ENCODE measurements at regions not wholly inside any gene's neighbourhood (a gene's known extent, or its start where the extent isn't known, plus 50 kb on each side); places are given as distances from the start of the nearest gene placed in this dataset.

DNA sequence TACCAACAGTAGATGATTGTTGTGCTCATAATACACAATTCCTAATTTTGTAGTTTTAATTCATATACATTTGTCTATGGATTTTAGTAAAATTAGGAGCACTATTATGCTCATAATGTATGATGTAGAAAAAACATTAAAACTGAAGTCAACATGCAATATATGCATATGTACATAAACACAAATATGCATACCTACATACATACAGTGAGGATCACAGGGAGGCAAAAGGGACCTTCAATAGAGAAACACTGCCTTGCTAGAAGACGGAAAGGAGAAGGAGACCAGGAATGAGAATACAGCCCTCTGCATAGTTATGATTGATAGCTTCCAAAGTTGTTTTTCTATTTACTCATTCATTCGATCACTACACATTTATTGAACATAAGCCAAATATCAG is 606.5 kb downstream of the LMO4 start:
- Histone ChIP-seq H3K79me1 (replicated peaks; ENCODE audit: low read length, poor library complexity, severe bottlenecking) (no peaks in the 10 kb centered on the region), H2BK120ac (ENCODE audit: low read depth, low read length) (no peak overlapping the region), H3K14ac (ENCODE audit: low read length in 2 of 2) (no peak overlapping the region), H2AFZ (ENCODE audit: low read depth, low read length) (no peak overlapping the region), H3K36me3 (ENCODE audit: control insufficient read depth in 1 of 2, insufficient read depth in 2 of 2, low read depth in 1 of 2, low read length in 2 of 2) (no peaks in the 10 kb centered on the region), H3K4me1 (ENCODE audit: control insufficient read depth, insufficient read depth, low read depth, low read length) (no peaks in the 10 kb centered on the region), H2BK5ac (ENCODE audit: low read depth, low read length, poor library complexity, severe bottlenecking) (no peak overlapping the region), H4K8ac (ENCODE audit: low read length) (no peak overlapping the region), H3K4ac (ENCODE audit: low read depth in 1 of 2, low read length in 2 of 2) (no peak overlapping the region), H3K4me2 (ENCODE audit: low read length, poor library complexity, severe bottlenecking) (no peak overlapping the region), H4K91ac (ENCODE audit: low read length) (no peak overlapping the region), H3K27me3 (ENCODE audit: control insufficient read depth in 1 of 2, insufficient read depth in 1 of 2, low read length in 2 of 2) (no peaks in the 10 kb centered on the region), H2AK5ac (ENCODE audit: low read length, severe bottlenecking) (no peak overlapping the region), H3K18ac (ENCODE audit: low read depth in 1 of 2, low read length in 2 of 2) (no peak overlapping the region), H3K9me3 (ENCODE audit: control insufficient read depth, low read length) (peaks cover 15% of the 10 kb centered on the region), H3K27ac (ENCODE audit: low read length, poor library complexity, severe bottlenecking) (no peak overlapping the region), H3K23ac (ENCODE audit: low read length in 2 of 2) (no peak overlapping the region), H2BK15ac (ENCODE audit: low read depth, poor library complexity, severe bottlenecking) (no peak overlapping the region), H2BK12ac (ENCODE audit: low read length in 2 of 2) (no peak overlapping the region), H3K9ac (ENCODE audit: low read length) (no peak overlapping the region), H3K4me3 (ENCODE audit: insufficient read depth in 1 of 2, low read depth in 1 of 2, low read length in 2 of 2) (no peak overlapping the region)
- no CpG with 5 or more reads among the region's 2 CpGs for WGBS
- no peak for DNase-seq

- no peak overlapping the region for H3K18ac ChIP-seq (ENCODE audit: low read depth in 1 of 2, low read length in 2 of 2)
- no peaks in the 10 kb centered on the region for H3K4me1 ChIP-seq (ENCODE audit: control insufficient read depth, insufficient read depth, low read depth, low read length)
- H3K9me3 ChIP-seq (ENCODE audit: control insufficient read depth, low read length), result no peaks in the 10 kb centered on the region
- no peak overlapping the region for H4K91ac ChIP-seq (ENCODE audit: low read length)
- no peak overlapping the region for H2AFZ ChIP-seq (ENCODE audit: low read depth, low read length)
- H2BK15ac ChIP-seq (ENCODE audit: low read depth, poor library complexity, severe bottlenecking), result no peak overlapping the region
- DNase-seq, result no peak
- H4K8ac ChIP-seq (ENCODE audit: low read length), result no peak overlapping the region
- no peak overlapping the region for H2BK5ac ChIP-seq (ENCODE audit: low read depth, low read length, poor library complexity, severe bottlenecking)
- H3K14ac ChIP-seq (ENCODE audit: low read length in 2 of 2), result no peak overlapping the region
- H3K79me1 ChIP-seq (replicated peaks; ENCODE audit: low read length, poor library complexity, severe bottlenecking), result no peaks in the 10 kb centered on the region
- H2BK120ac ChIP-seq (ENCODE audit: low read depth, low read length), result no peak overlapping the region
- no peak overlapping the region for H3K27ac ChIP-seq (ENCODE audit: low read length, poor library complexity, severe bottlenecking)
- no peak overlapping the region for H2BK12ac ChIP-seq (ENCODE audit: low read length in 2 of 2)
- no peak overlapping the region for H3K4me3 ChIP-seq (ENCODE audit: insufficient read depth in 1 of 2, low read depth in 1 of 2, low read length in 2 of 2)
- no peak overlapping the region for H3K23ac ChIP-seq (ENCODE audit: low read length in 2 of 2)
- no peak overlapping the region for H3K9ac ChIP-seq (ENCODE audit: low read length)
- H3K4ac ChIP-seq (ENCODE audit: low read depth in 1 of 2, low read length in 2 of 2), result no peak overlapping the region
- H2AK5ac ChIP-seq (ENCODE audit: low read length, severe bottlenecking), result no peak overlapping the region
- 78% methylated on average over 1 of the region's 3 CpGs for WGBS
- no peak overlapping the region for H3K4me2 ChIP-seq (ENCODE audit: low read length, poor library complexity, severe bottlenecking)
- no peaks in the 10 kb centered on the region for H3K27me3 ChIP-seq (ENCODE audit: control insufficient read depth in 1 of 2, insufficient read depth in 1 of 2, low read length in 2 of 2)
- no peaks in the 10 kb centered on the region for H3K36me3 ChIP-seq (ENCODE audit: control insufficient read depth in 1 of 2, insufficient read depth in 2 of 2, low read depth in 1 of 2, low read length in 2 of 2)
These were observed 609.2 kb downstream of the LMO4 start for GRCh38 chr1:87937831-87938395.

- H3K4me2 ChIP-seq (ENCODE audit: low read length, poor library complexity, severe bottlenecking), result no peak overlapping the region
- no peaks in the 10 kb centered on the region for H3K9me3 ChIP-seq (ENCODE audit: control insufficient read depth, low read length)
- H3K23ac ChIP-seq (ENCODE audit: low read length in 2 of 2), result no peak overlapping the region
- H2AFZ ChIP-seq (ENCODE audit: low read depth, low read length), result no peak overlapping the region
- 80% methylated on average over 1 of the region's 2 CpGs for WGBS
- H3K18ac ChIP-seq (ENCODE audit: low read depth in 1 of 2, low read length in 2 of 2), result no peak overlapping the region
- H3K27ac ChIP-seq (ENCODE audit: low read length, poor library complexity, severe bottlenecking), result no peak overlapping the region
- no peaks in the 10 kb centered on the region for H3K36me3 ChIP-seq (ENCODE audit: control insufficient read depth in 1 of 2, insufficient read depth in 2 of 2, low read depth in 1 of 2, low read length in 2 of 2)
- H3K27me3 ChIP-seq (ENCODE audit: control insufficient read depth in 1 of 2, insufficient read depth in 1 of 2, low read length in 2 of 2), result no peaks in the 10 kb centered on the region
- no peak overlapping the region for H3K4ac ChIP-seq (ENCODE audit: low read depth in 1 of 2, low read length in 2 of 2)
- no peak overlapping the region for H3K14ac ChIP-seq (ENCODE audit: low read length in 2 of 2)
- H3K4me3 ChIP-seq (ENCODE audit: insufficient read depth in 1 of 2, low read depth in 1 of 2, low read length in 2 of 2), result no peak overlapping the region
- no peak overlapping the region for H2BK120ac ChIP-seq (ENCODE audit: low read depth, low read length)
- no peak overlapping the region for H4K91ac ChIP-seq (ENCODE audit: low read length)
- H3K9ac ChIP-seq (ENCODE audit: low read length), result no peak overlapping the region
- no peak for DNase-seq
- H3K4me1 ChIP-seq (ENCODE audit: control insufficient read depth, insufficient read depth, low read depth, low read length), result no peaks in the 10 kb centered on the region
- H3K79me1 ChIP-seq (replicated peaks; ENCODE audit: low read length, poor library complexity, severe bottlenecking), result no peaks in the 10 kb centered on the region
- H4K8ac ChIP-seq (ENCODE audit: low read length), result no peak overlapping the region
- H2BK5ac ChIP-seq (ENCODE audit: low read depth, low read length, poor library complexity, severe bottlenecking), result no peak overlapping the region
- H2BK12ac ChIP-seq (ENCODE audit: low read length in 2 of 2), result no peak overlapping the region
- no peak overlapping the region for H2AK5ac ChIP-seq (ENCODE audit: low read length, severe bottlenecking)
- H2BK15ac ChIP-seq (ENCODE audit: low read depth, poor library complexity, severe bottlenecking), result no peak overlapping the region
These were observed 610.0 kb downstream of the LMO4 start for GRCh38 chr1:87938631-87939030.

- Histone ChIP-seq H3K27me3 (ENCODE audit: control insufficient read depth in 1 of 2, insufficient read depth in 1 of 2, low read length in 2 of 2) (no peaks in the 10 kb centered on the region), H3K4me2 (ENCODE audit: low read length, poor library complexity, severe bottlenecking) (no peak overlapping the region), H3K4me3 (ENCODE audit: insufficient read depth in 1 of 2, low read depth in 1 of 2, low read length in 2 of 2) (no peak overlapping the region), H4K8ac (ENCODE audit: low read length) (no peak overlapping the region), H3K27ac (ENCODE audit: low read length, poor library complexity, severe bottlenecking) (no peak overlapping the region), H3K9ac (ENCODE audit: low read length) (no peak overlapping the region), H2AFZ (ENCODE audit: low read depth, low read length) (no peak overlapping the region), H3K23ac (ENCODE audit: low read length in 2 of 2) (no peak overlapping the region), H4K91ac (ENCODE audit: low read length) (no peak overlapping the region), H2AK5ac (ENCODE audit: low read length, severe bottlenecking) (no peak overlapping the region), H3K79me1 (replicated peaks; ENCODE audit: low read length, poor library complexity, severe bottlenecking) (no peaks in the 10 kb centered on the region), H2BK120ac (ENCODE audit: low read depth, low read length) (no peak overlapping the region), H3K18ac (ENCODE audit: low read depth in 1 of 2, low read length in 2 of 2) (no peak overlapping the region), H3K4ac (ENCODE audit: low read depth in 1 of 2, low read length in 2 of 2) (no peak overlapping the region), H3K4me1 (ENCODE audit: control insufficient read depth, insufficient read depth, low read depth, low read length) (no peaks in the 10 kb centered on the region), H3K36me3 (ENCODE audit: control insufficient read depth in 1 of 2, insufficient read depth in 2 of 2, low read depth in 1 of 2, low read length in 2 of 2) (no peaks in the 10 kb centered on the region), H2BK12ac (ENCODE audit: low read length in 2 of 2) (no peak overlapping the region), H3K9me3 (ENCODE audit: control insufficient read depth, low read length) (no peaks in the 10 kb centered on the region), H2BK5ac (ENCODE audit: low read depth, low read length, poor library complexity, severe bottlenecking) (no peak overlapping the region), H2BK15ac (ENCODE audit: low read depth, poor library complexity, severe bottlenecking) (no peak overlapping the region), H3K14ac (ENCODE audit: low read length in 2 of 2) (no peak overlapping the region)
- 0% methylated on average over 1 of the region's 2 CpGs for WGBS
- no peak for DNase-seq
These were observed 610.8 kb downstream of the LMO4 start for GRCh38 chr1:87939444-87939843.
